ENCODE measurements at regions not wholly inside any gene's neighbourhood (a gene's known extent, or its start where the extent isn't known, plus 50 kb on each side); places are given as distances from the start of the nearest gene placed in this dataset.

DNA sequence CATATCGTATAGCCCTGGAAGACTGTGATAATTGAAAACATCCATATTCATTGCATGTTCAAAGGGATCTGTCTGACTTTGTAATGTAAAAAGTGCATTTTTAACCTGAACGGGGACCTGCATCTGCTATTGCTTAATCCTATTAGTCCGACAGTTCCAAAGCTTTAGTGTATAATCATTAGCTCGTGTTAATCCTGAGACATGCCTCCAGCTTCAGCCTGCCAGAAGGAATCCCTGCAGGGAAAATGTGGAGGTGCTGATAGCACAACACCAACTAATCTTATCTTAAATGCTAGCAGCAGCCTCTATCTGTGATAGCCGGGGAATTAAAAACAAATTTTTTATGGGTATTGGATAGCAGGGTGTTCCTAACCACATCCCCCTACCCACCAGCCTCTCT lies 495.2 kb downstream of the TLE4 start:
- no peak for DNase-seq (ENCODE audit: low read depth)

GRCh38 chr9:80062567-80062966 lies 490.8 kb downstream of the TLE4 start:
- DNase-seq (ENCODE audit: low read depth): no peak

- DNase-seq (ENCODE audit: low read depth): no peak
These were observed 490.2 kb downstream of the TLE4 start for GRCh38 chr9:80061940-80062339.

DNA sequence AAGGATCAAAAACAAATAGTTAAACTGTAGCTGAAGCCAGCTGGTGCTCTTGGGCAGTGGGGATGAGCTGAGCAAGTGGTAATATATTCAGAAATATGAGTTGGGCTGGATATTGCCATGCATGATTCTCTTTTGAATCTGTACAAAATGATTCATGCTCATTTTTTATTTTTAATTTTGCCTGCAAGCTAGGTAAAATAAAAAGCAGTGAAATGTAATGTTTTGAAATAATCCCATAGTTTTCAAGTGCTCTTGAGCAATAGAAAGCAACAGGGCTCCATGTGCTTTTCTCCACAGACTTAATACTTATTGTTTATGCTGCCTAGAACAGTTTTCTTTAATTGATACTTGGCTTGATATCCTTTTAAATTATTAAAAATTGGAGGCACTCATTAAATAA lies 489.3 kb downstream of the TLE4 start:
- no peak for DNase-seq (ENCODE audit: low read depth)

GRCh38 chr9:80059979-80060378 lies 488.2 kb downstream of the TLE4 start:
- DNase-seq (ENCODE audit: low read depth): no peak

DNA sequence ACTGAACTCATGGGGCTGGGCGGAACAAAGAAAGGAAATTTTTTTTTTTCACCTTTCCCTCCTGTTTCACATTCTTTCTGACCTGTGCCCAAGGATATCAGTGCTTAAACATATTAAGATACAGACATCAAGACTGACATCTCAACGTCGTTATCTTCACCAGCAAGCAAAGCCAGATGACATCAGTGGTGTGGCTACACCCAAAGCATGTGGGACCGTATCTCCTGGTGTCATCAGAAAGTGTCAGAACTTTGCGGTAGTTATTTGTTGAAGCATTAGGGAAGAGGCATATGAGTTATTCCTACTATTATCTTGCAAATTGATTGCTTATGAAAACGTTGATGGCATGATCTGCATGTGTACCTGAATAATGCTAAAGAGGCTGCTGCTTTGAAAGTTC lies 487.4 kb downstream of the TLE4 start:
- no peak for DNase-seq (ENCODE audit: low read depth)

GRCh38 chr9:80052830-80053229 lies 481.1 kb downstream of the TLE4 start:
- DNase-seq (ENCODE audit: low read depth): no peak

DNA sequence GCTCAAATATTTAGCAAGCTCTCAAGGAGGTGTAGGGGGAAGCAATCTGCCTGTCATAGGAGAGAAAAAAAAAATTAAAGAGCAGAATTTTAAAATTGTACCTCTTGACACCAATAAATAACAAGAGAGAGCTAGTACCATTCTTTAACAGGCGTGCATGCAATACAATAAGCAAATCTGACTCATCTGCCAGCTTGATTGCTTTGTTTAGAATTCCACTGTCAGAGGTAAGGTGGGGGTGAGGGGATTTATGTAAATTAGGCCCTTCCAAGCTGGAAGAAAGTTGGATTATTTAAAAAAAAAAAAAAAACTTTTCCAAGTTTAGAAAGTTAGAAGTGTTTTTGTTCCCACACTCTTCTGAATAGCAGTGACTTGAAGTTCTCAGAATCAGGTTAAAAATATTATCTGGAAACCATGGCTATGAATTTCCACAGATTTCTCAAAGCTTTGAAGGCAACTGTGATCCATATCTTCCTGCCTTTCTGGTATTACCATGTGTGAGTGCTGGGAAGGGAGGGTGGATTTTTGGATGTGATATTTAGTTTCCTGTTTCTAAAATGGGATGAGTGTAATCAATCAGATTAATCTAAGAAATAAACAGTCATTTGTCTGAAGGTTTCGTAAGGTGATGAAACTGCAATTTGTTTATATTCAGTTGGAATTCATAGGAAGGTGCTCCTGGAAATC lies 477.5 kb downstream of the TLE4 start:
- no peak for DNase-seq (ENCODE audit: low read depth)

DNA sequence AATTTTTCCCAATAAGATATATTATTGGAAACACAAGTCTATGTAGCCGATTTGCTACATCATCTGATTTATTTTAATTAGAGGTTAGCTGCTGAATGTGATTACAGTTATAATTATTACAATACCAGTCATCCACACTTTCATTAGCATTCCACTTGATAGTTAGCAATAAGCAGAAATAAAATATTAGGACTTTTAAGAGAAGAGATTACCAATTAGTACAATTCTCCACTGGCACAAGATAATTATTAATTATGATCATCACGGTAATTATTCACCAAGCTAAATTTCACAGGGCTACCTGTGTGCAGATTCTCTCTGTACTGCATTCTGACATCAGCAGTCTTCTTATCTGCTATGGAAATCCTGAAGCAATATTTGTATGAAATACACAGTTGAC lies 474.7 kb downstream of the TLE4 start:
- no peak for DNase-seq (ENCODE audit: low read depth)

GRCh38 chr9:80041821-80042220 lies 470.1 kb downstream of the TLE4 start:
- no peak for DNase-seq (ENCODE audit: low read depth)

GRCh38 chr9:80040457-80040856 lies 468.7 kb downstream of the TLE4 start:
- DNase-seq (ENCODE audit: low read depth): no peak

DNA sequence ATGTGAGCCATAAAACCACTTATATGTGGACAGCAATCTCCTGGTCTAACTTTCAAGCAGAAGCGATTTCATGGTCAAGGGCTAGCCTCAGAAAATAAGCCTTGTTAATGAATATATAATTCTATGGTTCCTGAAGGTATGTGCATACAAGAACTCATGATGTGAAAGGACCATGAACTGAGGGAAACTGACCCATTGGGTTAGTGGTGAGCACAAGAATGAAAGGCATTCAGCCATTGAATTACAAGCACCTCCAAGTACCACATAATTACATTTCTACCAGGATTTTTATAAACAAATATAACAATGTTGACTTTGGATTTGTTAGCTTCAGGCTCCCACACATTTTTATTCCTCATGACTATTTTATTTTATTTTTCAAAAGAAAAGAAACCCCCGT lies 459.0 kb downstream of the TLE4 start:
- DNase-seq (ENCODE audit: low read depth): no peak

GRCh38 chr9:80028501-80028900 lies 456.7 kb downstream of the TLE4 start:
- no peak for DNase-seq (ENCODE audit: low read depth)

DNA sequence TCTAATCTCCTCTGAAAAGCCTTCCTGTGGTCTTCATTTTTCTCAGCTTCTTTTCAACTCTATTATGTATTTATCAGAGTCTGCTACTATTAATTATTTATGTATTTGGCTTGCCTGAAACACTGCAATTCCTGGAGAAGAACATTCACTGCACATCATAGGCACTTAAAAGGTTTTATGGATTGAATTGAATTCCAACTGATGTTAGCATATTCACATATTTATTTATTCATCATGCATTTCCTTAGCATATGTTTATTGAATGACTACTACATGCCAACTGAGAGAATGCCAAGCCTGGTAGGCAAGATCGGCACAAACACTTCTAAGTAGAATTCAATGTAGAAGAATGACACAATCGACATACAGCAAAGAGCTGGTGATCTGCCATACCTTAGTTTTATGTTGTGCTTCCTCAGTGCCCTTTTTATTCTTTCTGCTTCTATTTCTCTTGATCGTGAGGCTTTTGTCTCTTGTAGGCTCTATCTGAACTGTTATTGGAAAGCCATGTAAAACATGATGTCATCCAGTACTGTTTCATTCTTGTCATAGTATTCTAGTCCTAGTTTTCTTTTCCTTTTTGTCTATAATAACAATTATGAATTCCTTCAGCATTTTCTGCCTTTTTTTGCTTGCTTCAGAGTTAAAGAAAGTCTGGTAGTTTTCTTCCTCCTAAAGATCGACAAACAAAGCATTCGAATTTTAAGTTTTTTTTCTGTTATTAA lies 454.2 kb downstream of the TLE4 start:
- DNase-seq (ENCODE audit: low read depth): no peak

- no peak for DNase-seq (ENCODE audit: low read depth)
These were observed 453.4 kb downstream of the TLE4 start for GRCh38 chr9:80025131-80025530.

DNA sequence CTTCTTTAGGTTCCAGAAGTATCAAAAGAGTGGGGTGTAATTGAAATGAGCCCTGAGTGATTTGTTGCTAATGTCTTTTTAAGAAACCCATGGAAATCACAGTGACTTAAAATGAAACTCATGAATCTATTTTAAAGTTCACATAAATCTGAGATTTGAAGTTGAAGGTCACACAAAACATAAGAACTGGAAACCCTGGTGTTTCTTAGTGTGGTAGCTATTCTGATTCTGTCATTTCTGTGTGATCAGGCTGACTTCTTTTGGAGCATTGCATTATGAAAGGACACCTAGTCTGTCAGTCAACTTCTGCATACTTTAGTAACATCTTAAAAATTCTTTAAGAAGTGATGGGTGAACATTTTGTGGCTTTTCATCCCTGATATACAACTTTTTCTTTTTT lies 448.8 kb downstream of the TLE4 start:
- no peak for DNase-seq (ENCODE audit: low read depth)

GRCh38 chr9:80020056-80020455 lies 448.3 kb downstream of the TLE4 start:
- DNase-seq (ENCODE audit: low read depth): no peak

DNA sequence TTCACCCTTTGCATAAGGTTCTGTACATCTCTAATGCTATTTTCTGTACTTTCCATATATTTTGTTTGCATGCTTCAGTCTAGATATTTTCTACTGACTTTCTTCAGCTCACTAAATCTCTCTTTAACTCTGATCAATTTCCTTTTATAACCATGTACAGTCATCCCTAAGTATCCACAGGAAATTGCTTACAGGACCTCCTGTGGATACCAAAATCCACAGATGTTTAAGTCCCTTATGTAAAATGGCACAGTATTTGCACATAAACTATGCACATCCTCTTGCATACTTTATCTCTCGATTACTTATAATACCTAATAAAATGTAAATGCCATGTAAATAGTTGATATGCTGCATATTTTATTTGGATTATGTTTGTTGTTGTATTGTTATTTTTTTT lies 442.1 kb downstream of the TLE4 start:
- DNase-seq (ENCODE audit: low read depth): no peak

DNA sequence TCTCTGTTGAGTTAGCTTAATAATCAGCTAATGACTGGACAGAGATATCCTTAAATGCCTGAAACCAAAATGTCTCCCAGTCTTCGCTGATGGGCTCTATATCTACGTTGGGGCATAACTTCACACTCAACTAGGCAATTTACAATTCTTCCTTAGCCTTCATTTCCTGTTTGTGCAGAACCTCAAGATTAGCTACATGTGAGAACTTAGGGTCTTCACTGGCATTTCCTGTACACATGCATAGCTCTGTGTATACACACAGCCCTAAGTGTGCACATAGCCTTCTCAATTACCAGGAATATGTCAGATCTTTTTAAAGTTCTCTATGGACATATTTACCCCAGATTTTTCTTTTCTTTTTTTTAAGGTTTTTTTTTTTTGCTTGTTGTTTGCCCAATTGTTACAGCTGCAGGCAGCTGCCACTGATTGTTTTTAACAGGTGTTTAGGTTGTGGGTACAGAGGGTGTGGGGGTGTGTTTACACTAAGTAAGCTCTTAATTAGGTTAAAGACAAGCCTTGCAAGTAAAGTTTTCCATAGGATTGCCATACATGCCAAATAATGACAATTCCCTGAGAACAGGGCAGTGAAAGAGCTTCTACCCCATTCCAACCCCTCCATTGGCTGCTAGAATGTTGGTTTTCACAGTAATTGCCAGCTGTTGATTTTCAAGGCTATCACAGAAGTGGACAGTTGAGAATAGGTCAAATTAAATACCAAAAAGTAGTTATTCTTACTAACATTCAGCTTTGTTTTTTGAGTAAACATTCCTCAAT lies 441.0 kb downstream of the TLE4 start:
- DNase-seq (ENCODE audit: low read depth): no peak

GRCh38 chr9:80009204-80009603 lies 437.4 kb downstream of the TLE4 start:
- DNase-seq (ENCODE audit: low read depth): no peak

DNA sequence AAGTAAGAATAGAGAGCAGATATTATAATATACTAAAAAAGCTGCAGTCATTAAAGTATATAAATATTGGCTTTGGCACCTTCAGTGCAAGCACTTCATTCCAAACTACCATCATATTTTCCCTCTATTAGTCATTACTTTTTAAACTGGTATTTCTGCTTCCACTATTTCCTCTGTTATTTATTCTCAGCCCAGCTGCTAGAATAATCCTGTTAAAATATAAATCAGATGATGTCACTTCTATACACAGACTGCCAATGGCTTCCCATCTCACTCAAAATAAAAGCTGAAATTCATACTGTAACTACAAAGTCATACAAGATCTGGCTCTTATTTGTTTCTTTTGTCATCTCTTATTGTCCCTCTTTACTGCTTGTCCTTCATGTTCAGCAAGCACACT lies 432.9 kb downstream of the TLE4 start:
- DNase-seq (ENCODE audit: low read depth): no peak

- DNase-seq (ENCODE audit: low read depth): no peak
These were observed 418.8 kb downstream of the TLE4 start for GRCh38 chr9:79990536-79990935.

DNA sequence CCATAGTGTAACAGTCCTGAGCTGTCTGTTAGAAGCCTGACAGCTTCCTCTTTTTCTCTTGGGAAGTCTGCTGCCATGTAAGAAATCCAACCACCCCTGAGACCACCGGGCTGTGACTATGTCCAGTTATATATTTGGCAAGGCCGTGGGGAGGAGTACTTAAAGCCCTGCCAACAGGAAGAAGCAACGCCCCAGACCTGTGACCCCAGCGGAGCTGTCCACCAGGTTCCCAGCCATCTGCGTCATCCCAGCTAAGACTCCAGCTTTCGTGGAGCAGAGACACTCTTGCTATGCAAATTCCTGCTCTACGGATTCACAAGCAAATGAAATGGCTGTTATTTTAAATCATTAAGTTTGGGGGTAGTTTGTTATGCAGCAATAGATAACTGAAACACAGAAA lies 417.3 kb downstream of the TLE4 start:
- no peak for DNase-seq (ENCODE audit: low read depth)
